DMS53 treated with DMSO at 0.1 percent for 48 hours (cell line): ENCODE measurements at regions not wholly inside any gene's neighbourhood (a gene's known extent, or its start where the extent isn't known, plus 50 kb on each side); places are given as distances from the start of the nearest gene placed in this dataset.
"Not testable (repeated sequence)": the region's sequence is repeated elsewhere in the genome, so short reads cannot be mapped to it uniquely, and the experiment has no call there.

ENCODE experiments used
- DNase-seq: peaks from one replicate; lab custom pipeline; 2025; ENCODE audit not compliant: unreplicated experiment; lab: John Stamatoyannopoulos, UW

GRCh38 chr6:67450641-67451040 lies 1184.4 kb upstream of the ADGRB3 start:
- DNase-seq = no peak

DNA sequence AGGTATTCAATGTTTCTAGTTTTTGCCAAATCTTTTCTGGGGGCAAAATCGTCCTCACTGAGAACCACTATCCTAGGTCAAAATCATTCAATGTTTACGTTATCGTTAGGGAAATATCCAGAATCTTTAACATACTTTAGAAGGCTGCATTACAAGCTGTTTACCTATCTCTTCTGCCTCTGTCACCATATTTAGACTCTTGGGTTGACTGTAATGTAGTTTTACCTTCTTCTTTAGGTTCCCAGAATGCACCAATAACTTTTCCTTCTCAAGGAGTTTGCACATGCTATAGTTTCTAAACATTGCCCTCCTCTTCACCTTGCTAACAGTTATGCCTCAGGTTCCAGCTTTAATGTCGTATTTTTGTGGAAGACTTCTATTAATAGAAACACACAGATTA lies 1185.5 kb upstream of the ADGRB3 start:
- no peak for DNase-seq

GRCh38 chr6:67433124-67433523 lies 1202.0 kb upstream of the ADGRB3 start:
- no peak for DNase-seq

- DNase-seq = no peak
These were observed 1204.0 kb upstream of the ADGRB3 start for GRCh38 chr6:67431076-67431475.

GRCh38 chr6:67426686-67427085 lies 1208.4 kb upstream of the ADGRB3 start:
- not testable (repeated sequence) for DNase-seq

- DNase-seq = no peak
These were observed 1223.0 kb upstream of the ADGRB3 start for GRCh38 chr6:67412035-67412434.

- DNase-seq = no peak
These were observed 1224.0 kb upstream of the ADGRB3 start for GRCh38 chr6:67411036-67411435.

- no peak for DNase-seq
These were observed 1240.8 kb upstream of the ADGRB3 start for GRCh38 chr6:67394254-67394653.

DNA sequence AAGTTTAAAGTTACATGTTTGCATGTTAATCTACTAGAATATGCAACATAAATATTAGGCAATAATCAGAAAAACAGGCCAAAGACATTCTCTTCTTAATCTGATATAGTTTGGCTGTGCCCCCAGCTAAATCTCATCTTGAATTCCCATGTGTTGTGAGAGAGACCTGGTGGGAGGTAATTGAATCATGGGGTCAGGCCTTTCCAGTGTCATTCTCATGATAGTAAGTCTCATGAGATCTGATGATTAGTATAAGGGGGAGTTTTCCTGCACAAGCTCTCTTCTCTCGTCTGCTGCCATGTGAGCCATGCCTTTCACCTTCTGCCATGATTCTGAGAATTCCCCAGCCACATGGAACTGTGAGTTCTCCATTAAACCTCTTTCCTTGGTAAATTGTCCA lies 1241.7 kb upstream of the ADGRB3 start:
- DNase-seq = no peak

DNA sequence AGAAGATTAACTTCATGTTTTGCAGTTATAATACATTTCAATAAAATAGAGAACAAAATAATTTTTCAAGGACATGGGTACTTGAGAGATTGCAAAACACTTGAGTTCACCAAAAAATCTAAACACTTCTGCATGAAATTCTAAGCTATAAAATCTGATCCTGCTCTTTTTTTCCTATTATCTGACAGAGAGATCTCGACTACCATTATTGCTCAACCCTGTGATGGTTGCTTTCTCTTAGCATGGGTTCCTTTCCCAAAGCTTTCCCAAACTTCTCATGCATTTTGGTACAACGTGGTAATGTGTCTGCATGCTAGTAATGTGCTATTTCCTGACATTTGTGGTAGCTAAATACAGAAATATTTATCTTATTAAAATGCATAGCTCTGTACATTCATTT lies 1243.1 kb upstream of the ADGRB3 start:
- DNase-seq = no peak

- no peak for DNase-seq
These were observed 1265.4 kb upstream of the ADGRB3 start for GRCh38 chr6:67369679-67370078.

- DNase-seq = no peak
These were observed 1272.1 kb upstream of the ADGRB3 start for GRCh38 chr6:67362976-67363375.

DNA sequence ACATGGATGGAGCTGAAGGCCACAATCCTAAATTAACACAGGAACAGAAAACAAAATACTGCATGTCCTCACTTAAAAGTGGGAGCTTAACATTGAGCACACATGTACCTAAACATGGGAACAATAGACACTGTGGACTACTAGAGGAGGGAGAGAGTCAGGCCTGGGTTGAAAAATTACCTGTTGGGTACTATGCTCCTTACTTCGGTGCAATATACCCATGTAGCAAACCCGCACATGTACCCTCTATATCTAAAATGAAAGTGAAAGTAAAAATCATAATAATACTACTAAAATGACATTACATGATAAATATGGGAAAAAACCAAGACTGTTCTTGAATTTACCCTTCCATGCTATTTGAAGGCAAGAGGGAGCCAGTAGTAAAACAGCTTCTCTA lies 1273.8 kb upstream of the ADGRB3 start:
- DNase-seq = no peak

DNA sequence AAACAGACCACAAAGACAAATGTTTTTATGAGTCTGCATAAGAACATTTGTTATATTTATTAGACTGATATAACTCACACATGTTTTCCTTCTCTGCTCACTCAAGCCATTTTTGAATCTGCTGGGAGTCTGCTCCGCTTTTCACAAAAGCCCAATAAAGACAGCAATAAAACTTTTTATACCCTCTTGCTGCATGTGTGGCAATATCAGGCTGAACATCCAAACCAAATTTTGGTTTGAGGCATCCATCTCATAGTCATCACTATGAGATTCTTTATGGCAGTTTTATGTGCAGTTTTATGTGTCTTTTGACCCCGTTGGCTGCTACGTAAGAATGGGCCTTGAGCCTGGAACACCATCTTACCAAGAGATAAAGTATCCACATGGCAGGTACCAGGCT lies 1276.8 kb upstream of the ADGRB3 start:
- DNase-seq = no peak

GRCh38 chr6:67353861-67354260 lies 1281.2 kb upstream of the ADGRB3 start:
- no peak for DNase-seq

GRCh38 chr6:67352717-67353116 lies 1282.4 kb upstream of the ADGRB3 start:
- DNase-seq = no peak

DNA sequence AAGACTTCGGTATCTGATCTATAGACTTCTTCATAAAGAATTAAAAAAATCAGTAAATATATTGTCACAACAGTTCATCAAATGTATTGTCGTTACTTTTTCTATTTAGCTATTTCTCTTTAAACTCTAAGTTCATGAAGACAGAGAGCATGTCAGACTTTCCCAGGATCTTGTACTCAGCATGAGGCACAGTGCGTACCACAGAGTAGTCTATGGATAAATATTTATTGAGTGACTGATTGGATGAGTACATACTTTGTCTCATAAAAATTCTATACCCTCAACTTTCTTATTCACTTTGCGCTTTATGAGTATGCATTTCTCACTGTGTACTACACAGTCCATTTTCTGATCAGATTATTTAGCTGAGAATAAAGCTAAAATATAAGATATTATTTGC lies 1284.4 kb upstream of the ADGRB3 start:
- no peak for DNase-seq

GRCh38 chr6:67345946-67346345 lies 1289.1 kb upstream of the ADGRB3 start:
- DNase-seq = no peak

GRCh38 chr6:67336014-67336413 lies 1299.1 kb upstream of the ADGRB3 start:
- no peak for DNase-seq

DNA sequence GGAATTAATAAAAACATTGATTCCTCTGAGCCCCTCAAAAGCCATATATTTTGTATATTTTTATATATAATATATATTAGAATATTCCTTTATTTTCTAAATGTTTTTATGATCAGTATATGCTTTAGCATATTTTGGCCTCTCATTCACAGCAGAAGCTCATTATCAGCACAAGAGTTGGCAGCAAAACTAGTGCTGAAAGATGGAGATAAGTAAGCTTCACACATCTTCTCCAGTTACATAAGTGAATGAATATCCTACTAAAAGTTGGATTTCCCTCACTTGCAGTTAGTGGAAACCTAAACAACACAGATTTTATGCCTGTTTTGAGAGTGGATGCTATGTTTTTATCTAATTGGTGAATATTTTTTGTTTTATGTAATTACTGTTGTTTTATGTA lies 1303.8 kb upstream of the ADGRB3 start:
- DNase-seq = no peak

DNA sequence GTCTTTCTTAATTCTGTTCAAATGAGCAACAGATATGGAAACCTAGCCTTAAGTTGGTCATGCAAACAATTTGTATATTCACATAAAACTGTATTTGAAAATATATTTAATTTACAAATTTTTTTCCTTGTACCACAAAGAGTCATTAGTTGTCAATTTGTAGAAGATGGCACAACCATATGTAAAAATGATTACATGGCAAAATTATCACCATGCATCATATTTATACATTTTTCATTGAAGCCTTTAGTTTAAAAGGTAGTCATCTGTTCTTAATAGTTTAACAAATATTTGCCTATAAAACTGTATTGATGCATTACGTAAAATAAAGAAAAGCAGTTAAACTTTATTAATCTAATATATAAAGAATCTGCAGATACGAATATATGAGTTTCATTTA lies 1306.8 kb upstream of the ADGRB3 start:
- no peak for DNase-seq

- DNase-seq = no peak
These were observed 1334.5 kb upstream of the ADGRB3 start for GRCh38 chr6:67300430-67301040.

DNA sequence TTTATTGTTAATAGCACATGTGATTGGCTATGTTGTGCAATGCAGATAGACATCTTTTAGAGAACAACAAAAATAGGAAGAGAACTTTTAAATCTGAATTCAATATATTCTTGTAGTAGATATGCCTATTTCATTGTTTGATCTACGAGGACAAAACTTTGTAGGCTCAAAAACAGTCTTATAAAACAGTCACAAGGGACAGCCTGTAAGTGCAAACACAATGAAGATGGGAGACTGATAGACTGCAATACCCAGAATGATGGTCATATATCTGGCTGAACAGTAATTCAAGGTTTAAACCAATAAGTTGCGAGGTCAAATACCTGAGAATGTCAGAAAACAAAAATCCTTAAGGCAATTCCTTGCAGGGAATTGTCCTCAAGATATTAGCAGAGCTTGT lies 1342.9 kb upstream of the ADGRB3 start:
- DNase-seq = no peak

GRCh38 chr6:67287566-67287965 lies 1347.5 kb upstream of the ADGRB3 start:
- DNase-seq = no peak
